Uterus (tissue), 3 donors: ENCODE measurements at regions not wholly inside any gene's neighbourhood (a gene's known extent, or its start where the extent isn't known, plus 50 kb on each side); places are given as distances from the start of the nearest gene placed in this dataset.

Source experiments
- DNase-seq, 2 donors: peaks; one replicate each; pipeline ENCODE4 v3.0.0-alpha.2; 2019 to 2020
- H3K27ac ChIP-seq, 2 donors: fragments of 200-600 bp; sonication (generic); 1 replicate in 1 of 2; 2 replicates in 1 of 2; pipeline ENCODE4 v1.5.1; 2016 to 2018
- H3K27me3 ChIP-seq, 2 donors: fragments of 200-600 bp; sonication (generic); one replicate each; pipeline ENCODE4 v1.5.1; 2018 to 2019; ENCODE audit warnings: control low read depth in 1 of 2
- H3K36me3 ChIP-seq, 2 donors: fragments of 200-600 bp; sonication (generic); one replicate each; pipeline ENCODE4 v1.5.1; 2019; ENCODE audit warnings: control low read depth in 1 of 2
- H3K4me1 ChIP-seq, 2 donors: fragments of 200-600 bp; sonication (generic); one replicate each; pipeline ENCODE4 v1.5.1; 2018 to 2019; ENCODE audit warnings: control low read depth in 1 of 2
- H3K4me3 ChIP-seq, 2 donors: fragments of 200-600 bp; sonication (generic); 1 replicate in 1 of 2; 2 replicates in 1 of 2; pipeline ENCODE4 v1.5.1; 2018 to 2019; ENCODE audit warnings: mild to moderate bottlenecking in 1 of 2
- H3K9me3 ChIP-seq, 2 donors: fragments of 200-600 bp; sonication (generic); one replicate each; pipeline ENCODE4 v1.5.1; 2019; ENCODE audit warnings: control low read depth in 1 of 2
- POLR2A ChIP-seq, 2 donors: fragments of 450-650 bp; IDR thresholded peaks; one replicate each; pipeline ENCODE4 v1.6.1; 2016; ENCODE audit warnings: antibody characterized with exemption in 2 of 2, mild to moderate bottlenecking in 1 of 2, moderate library complexity in 1 of 2
- intact Hi-C: fragments of 100-400 bp; cut with DNase I; formaldehyde crosslinking; loops from one replicate; pipeline ENCODE4 v1.15.1; 2023; ENCODE audit warnings: low total_unique reads
- TF ChIP-seq, protein P1 (sequence below), 4 experiments: fragments of 200-600 bp in 2 of 4; fragments of 450-650 bp in 2 of 4; sonication (generic) in 2 of 4; IDR thresholded peaks; one replicate each; pipeline ENCODE4 v1.5.1; 2016 to 2019; ENCODE audit warnings: antibody characterized with exemption in 4 of 4, mild to moderate bottlenecking in 2 of 4, moderate library complexity in 1 of 4
- donor health status: DM: yes; HTN: yes; CAD: no.

DNA sequence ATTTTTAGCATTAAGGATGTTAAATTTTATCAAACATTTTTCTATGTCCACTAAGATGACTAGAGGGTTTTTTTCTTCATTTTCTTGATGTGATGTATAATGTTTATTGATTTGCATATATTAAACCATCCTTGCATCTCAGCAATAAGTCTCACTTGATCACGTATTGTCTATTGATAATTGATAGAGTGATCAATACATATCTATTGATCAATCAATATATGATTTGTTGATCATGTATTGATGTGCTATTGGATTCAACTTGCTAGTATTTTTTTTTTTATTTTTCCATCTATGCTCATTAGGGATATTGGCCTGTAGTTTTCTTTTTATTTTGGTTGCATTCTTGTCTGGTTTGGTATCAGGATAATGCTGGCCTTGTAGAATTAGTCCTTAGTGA, 2202.0 kb downstream of the PCDH9 start:
- intact Hi-C loops: no loop called here

DNA sequence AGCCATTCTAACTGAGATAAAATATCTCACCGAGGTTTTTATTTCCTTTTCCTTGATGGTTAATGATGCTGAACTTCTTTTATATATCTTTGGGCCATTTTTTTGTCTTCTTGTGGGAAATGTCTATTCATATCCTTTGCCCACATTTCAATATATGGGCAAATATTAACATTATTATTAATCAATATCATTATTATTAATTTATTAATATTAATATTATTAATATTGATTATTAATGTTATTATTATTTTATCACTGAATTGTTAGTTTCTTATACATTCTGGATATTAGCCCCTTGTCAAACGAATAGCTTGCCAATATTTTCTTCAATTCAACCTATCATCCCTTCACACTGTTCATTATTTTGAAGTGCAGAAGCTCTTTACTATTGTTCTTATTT, 2203.6 kb downstream of the PCDH9 start:
- Histone ChIP-seq H3K4me1 (no peaks in the 10 kb centered on the region), H3K27ac (no peak overlapping the region), H3K4me3 (no peak overlapping the region), H3K36me3 (no peaks in the 10 kb centered on the region), H3K9me3 (no peaks in the 10 kb centered on the region), H3K27me3 (no peaks in the 10 kb centered on the region)
- DNase-seq: no peak
- intact Hi-C loops: no loop called here
- TF ChIP-seq POLR2A (IDR thresholded peaks at IDR 0.05): no peak
- TF ChIP-seq, protein P1, sequence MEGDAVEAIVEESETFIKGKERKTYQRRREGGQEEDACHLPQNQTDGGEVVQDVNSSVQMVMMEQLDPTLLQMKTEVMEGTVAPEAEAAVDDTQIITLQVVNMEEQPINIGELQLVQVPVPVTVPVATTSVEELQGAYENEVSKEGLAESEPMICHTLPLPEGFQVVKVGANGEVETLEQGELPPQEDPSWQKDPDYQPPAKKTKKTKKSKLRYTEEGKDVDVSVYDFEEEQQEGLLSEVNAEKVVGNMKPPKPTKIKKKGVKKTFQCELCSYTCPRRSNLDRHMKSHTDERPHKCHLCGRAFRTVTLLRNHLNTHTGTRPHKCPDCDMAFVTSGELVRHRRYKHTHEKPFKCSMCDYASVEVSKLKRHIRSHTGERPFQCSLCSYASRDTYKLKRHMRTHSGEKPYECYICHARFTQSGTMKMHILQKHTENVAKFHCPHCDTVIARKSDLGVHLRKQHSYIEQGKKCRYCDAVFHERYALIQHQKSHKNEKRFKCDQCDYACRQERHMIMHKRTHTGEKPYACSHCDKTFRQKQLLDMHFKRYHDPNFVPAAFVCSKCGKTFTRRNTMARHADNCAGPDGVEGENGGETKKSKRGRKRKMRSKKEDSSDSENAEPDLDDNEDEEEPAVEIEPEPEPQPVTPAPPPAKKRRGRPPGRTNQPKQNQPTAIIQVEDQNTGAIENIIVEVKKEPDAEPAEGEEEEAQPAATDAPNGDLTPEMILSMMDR (IDR thresholded peaks at IDR 0.05): no peak

More for the DNA sequence above, 2202.0 kb downstream of the PCDH9 start:
- H3K27ac ChIP-seq: no peak overlapping the region
- no peaks in the 10 kb centered on the region for H3K9me3 ChIP-seq
- H3K27me3 ChIP-seq: no peaks in the 10 kb centered on the region
- H3K4me1 ChIP-seq: no peaks in the 10 kb centered on the region
- DNase-seq: no peak
- no peak overlapping the region for H3K4me3 ChIP-seq
- TF ChIP-seq, protein P1 (IDR thresholded peaks at IDR 0.05): no peak
- TF ChIP-seq POLR2A (IDR thresholded peaks at IDR 0.05): no peak
- H3K36me3 ChIP-seq: no peaks in the 10 kb centered on the region

DNA sequence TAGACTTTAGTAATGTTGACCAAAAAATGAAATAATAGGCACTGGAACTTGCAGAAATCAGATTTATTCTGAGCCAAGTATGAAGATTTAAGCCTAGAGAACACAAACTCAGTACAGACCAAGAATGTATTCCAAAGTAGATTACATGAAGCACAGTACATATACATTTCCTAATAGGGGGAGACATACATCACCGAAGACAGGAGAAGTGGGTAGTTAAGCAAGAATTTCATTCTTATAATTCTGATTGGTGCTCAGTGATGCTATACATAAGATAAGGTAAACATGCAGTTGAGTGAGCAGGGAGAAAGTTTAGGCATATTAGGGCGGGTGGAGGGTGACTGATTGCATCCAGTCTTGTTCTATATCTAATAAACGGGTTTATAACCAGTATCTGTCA, 2218.8 kb downstream of the PCDH9 start:
- H3K27me3 ChIP-seq: no peaks in the 10 kb centered on the region
- intact Hi-C loops: no loop called here
- TF ChIP-seq, protein P1 (IDR thresholded peaks at IDR 0.05): no peak
- TF ChIP-seq POLR2A (IDR thresholded peaks at IDR 0.05): no peak
- no peaks in the 10 kb centered on the region for H3K9me3 ChIP-seq
- H3K4me1 ChIP-seq: no peaks in the 10 kb centered on the region
- H3K27ac ChIP-seq: no peak overlapping the region
- no peaks in the 10 kb centered on the region for H3K36me3 ChIP-seq
- DNase-seq: no peak
- no peak overlapping the region for H3K4me3 ChIP-seq

DNA sequence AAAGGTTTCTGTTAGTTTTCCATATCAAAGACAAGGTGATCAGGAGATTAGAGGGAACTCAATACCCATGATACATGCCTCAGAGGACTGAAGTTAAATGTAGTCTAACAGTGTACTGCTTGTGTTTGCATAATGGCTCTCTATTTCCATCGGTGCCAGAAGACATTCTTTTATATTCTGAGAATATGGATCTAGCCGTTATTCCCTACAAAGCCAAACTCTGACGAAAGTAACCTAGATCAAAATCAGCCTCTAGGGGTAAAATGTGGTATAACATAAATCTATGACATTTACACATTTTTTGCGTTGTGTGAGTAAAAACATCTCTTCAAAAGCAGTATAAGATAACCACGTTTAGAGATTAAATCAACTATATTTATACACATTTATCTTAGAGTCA, 2232.7 kb downstream of the PCDH9 start:
- intact Hi-C loops: no loop called here
- Histone ChIP-seq H3K4me3 (no peak overlapping the region), H3K4me1 (no peaks in the 10 kb centered on the region), H3K27ac (no peak overlapping the region), H3K9me3 (no peaks in the 10 kb centered on the region), H3K36me3 (no peaks in the 10 kb centered on the region), H3K27me3 (no peaks in the 10 kb centered on the region)
- TF ChIP-seq POLR2A (IDR thresholded peaks at IDR 0.05): no peak
- TF ChIP-seq, protein P1 (IDR thresholded peaks at IDR 0.05): no peak
- DNase-seq: no peak

DNA sequence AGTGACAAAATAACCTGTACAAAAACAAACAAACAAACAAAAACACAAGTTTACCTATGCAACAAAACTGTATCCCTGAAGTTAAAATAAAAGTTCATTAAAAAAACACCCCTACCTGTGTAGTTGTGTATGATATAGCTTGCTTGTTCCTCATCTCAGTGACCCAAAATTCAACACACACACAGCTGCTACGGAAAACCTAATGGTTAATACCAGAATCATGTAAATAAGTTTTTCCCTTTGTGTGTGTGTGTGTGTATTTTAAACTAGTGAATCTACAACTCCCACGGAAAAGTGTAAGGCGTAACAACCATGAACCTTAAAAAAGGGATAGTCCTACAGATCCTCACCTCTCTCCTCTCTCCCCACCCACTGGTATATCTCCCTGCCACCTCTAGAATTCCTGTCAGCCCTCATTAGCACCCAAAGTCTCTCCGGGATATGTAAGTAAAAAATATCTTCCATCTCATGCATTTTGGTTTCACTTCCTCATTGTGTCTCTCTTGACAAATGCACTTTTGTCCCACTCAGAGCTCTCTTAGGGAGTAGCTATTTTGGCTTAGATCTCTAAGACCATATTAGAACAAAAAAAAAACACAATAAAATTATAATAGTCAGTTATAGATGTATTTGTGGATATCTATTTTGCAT, 2236.5 kb downstream of the PCDH9 start:
- no peaks in the 10 kb centered on the region for H3K9me3 ChIP-seq
- intact Hi-C loops: no loop called here
- H3K4me1 ChIP-seq: no peaks in the 10 kb centered on the region
- TF ChIP-seq, protein P1 (IDR thresholded peaks at IDR 0.05): no peak
- H3K36me3 ChIP-seq: no peaks in the 10 kb centered on the region
- no peaks in the 10 kb centered on the region for H3K27me3 ChIP-seq
- H3K4me3 ChIP-seq: no peak overlapping the region
- no peak overlapping the region for H3K27ac ChIP-seq
- DNase-seq: no peak
